HepG2 (cell line): ENCODE measurements at regions not wholly inside any gene's neighbourhood (a gene's known extent, or its start where the extent isn't known, plus 50 kb on each side); places are given as distances from the start of the nearest gene placed in this dataset.

ENCODE experiments used
- ATAC-seq: fragments of 200-7000 bp; cut with Tn5 transposase; 3 replicates; pipeline ENCODE4 v1.9.1; 2020; ENCODE audit warnings: mild to moderate bottlenecking, moderate library complexity
- BruUV-seq: library from RNA; stranded (reverse); fragments of 400-500 nt; replicated peaks from 2 replicates; lab custom pipeline; 2021; lab: Mats Ljungman, UMichigan
- CTCF ChIA-PET: fragments of 300-600 bp; formaldehyde crosslinking; extraction: SDS; loops from one replicate; lab custom pipeline; 2021; ENCODE audit warnings: low total read pairs, inconsistent platforms, low intra/inter-chr PET ratio; lab: Yijun Ruan, JAX
- POLR2A ChIA-PET: fragments of 350-600 bp; sonication (Branson Sonifier 250); formaldehyde crosslinking; loops from one replicate; lab custom pipeline; 2020; ENCODE audit warnings: antibody characterized with exemption, inconsistent platforms; lab: Yijun Ruan, JAX
- DNase-seq: peaks from one replicate; pipeline ENCODE4 v3.0.0-alpha.2; 2015; ENCODE audit warnings: low spot score
- FAIRE-seq: peaks from 3 replicates; lab custom pipeline; 2011; peaks lifted over from hg19 to GRCh38; lab: Jason Lieb, UNC
- H2AFZ ChIP-seq: one replicate; pipeline ENCODE4 v1.6.1; 2011; ENCODE audit warnings: low read length, inconsistent platforms
- H3K27ac ChIP-seq: fragments of 300-600 bp; 3 replicates; pipeline ENCODE4 v1.8.0; 2011; ENCODE audit warnings: mixed run types, mild to moderate bottlenecking, mixed read lengths, low read length, inconsistent platforms; ENCODE audit not compliant: insufficient read depth; ENCODE audit errors: extremely low read length
- H3K27me3 ChIP-seq, 2 experiments: fragments of 200-600 bp in 1 of 2; 2 replicates in 1 of 2; 3 replicates in 1 of 2; pipeline versions ENCODE4 v1.6.0 to v1.8.0; 2011; ENCODE audit warnings: low read length in 2 of 2, mild to moderate bottlenecking in 2 of 2, moderate library complexity in 2 of 2, inconsistent platforms in 1 of 2; ENCODE audit not compliant: insufficient read depth in 2 of 2, control insufficient read depth in 1 of 2
- H3K36me3 ChIP-seq, 2 experiments: fragments of 200-600 bp in 1 of 2; replicated peaks in 1 of 2; 2 replicates in 1 of 2; 3 replicates in 1 of 2; pipeline versions ENCODE4 v1.5.1 to v1.8.0; 2011; ENCODE audit warnings: low read length in 2 of 2, inconsistent platforms in 1 of 2; ENCODE audit not compliant: insufficient read depth in 2 of 2, control insufficient read depth in 1 of 2
- H3K4me1 ChIP-seq: 2 replicates; pipeline ENCODE4 v1.5.1; 2012; ENCODE audit warnings: low read length, inconsistent platforms; ENCODE audit not compliant: insufficient read depth
- H3K4me2 ChIP-seq: 2 replicates; pipeline ENCODE4 v1.6.0; 2011; ENCODE audit warnings: low read depth, low read length, inconsistent platforms
- H3K4me3 ChIP-seq, 3 experiments: fragments of 200-600 bp in 1 of 3; sonication (generic), shearing (Covaris generic) in 1 of 3; replicated peaks in 1 of 3; 2 replicates each; pipeline ENCODE4 v1.5.1; 2011 to 2016; ENCODE audit warnings: low read length in 3 of 3, inconsistent platforms in 2 of 3, low read depth in 2 of 3, mild to moderate bottlenecking in 2 of 3, control low read depth in 1 of 3, mixed read lengths in 1 of 3; ENCODE audit not compliant: insufficient read depth in 1 of 3
- H3K79me2 ChIP-seq: one replicate; pipeline ENCODE4 v1.6.1; 2011; ENCODE audit warnings: low read length, inconsistent platforms; ENCODE audit not compliant: insufficient read depth
- H3K9ac ChIP-seq: 2 replicates; pipeline ENCODE4 v1.6.0; 2011; ENCODE audit warnings: mild to moderate bottlenecking, low read depth, low read length, inconsistent platforms; ENCODE audit not compliant: insufficient read depth
- H3K9me3 ChIP-seq: 2 replicates; pipeline ENCODE4 v1.5.1; 2012; ENCODE audit warnings: mild to moderate bottlenecking, low read length
- H4K20me1 ChIP-seq: 2 replicates; pipeline ENCODE4 v1.6.0; 2011; ENCODE audit warnings: inconsistent platforms, mild to moderate bottlenecking, low read length, moderate library complexity; ENCODE audit not compliant: insufficient read depth
- CREB1 ChIP-seq, 2 experiments: fragments of 450-650 bp in 1 of 2; IDR thresholded peaks; 2 replicates each; pipeline ENCODE4 v1.6.1; 2016 to 2017; ENCODE audit warnings: control low read depth in 1 of 2, mild to moderate bottlenecking in 1 of 2, missing compliant biosample characterization in 1 of 2, missing genetic modification characterization in 1 of 2
- ERF ChIP-seq: IDR thresholded peaks from 2 replicates; pipeline ENCODE4 v1.6.1; 2018; ENCODE audit warnings: missing biosample characterization, missing genetic modification reagents
- GATAD1 ChIP-seq: IDR thresholded peaks from 2 replicates; pipeline ENCODE4 v1.6.1; 2016; ENCODE audit warnings: missing genetic modification reagents, missing compliant biosample characterization
- GPBP1L1 ChIP-seq: sonication (generic); formaldehyde crosslinking; IDR thresholded peaks from 2 replicates; pipeline ENCODE4 v1.5.0; 2020; ENCODE audit warnings: mild to moderate bottlenecking, missing genetic modification reagents
- HNRNPH1 ChIP-seq: fragments of 200-400 bp; formaldehyde crosslinking; optimal IDR thresholded peaks from 2 replicates; pipeline ENCODE3; 2017; ENCODE audit warnings: mild to moderate bottlenecking, low read depth, low read length
- LCORL ChIP-seq, 2 experiments: fragments of 450-650 bp in 1 of 2; sonication (generic) in 1 of 2; formaldehyde crosslinking in 1 of 2; IDR thresholded peaks; 2 replicates each; pipeline versions ENCODE4 v1.5.0 to v1.6.1; 2017 to 2020; ENCODE audit warnings: antibody characterized with exemption in 1 of 2, missing genetic modification reagents in 1 of 2
- NFE2 ChIP-seq: sonication (generic); formaldehyde crosslinking; IDR thresholded peaks from 2 replicates; pipeline ENCODE4 v1.4.0; 2020; ENCODE audit warnings: missing genetic modification reagents
- NFIC ChIP-seq: IDR thresholded peaks from 2 replicates; pipeline ENCODE4 v1.6.1; 2012; ENCODE audit warnings: mild to moderate bottlenecking, low read length, inconsistent platforms
- PITX1 ChIP-seq: sonication (generic); formaldehyde crosslinking; IDR thresholded peaks from 2 replicates; pipeline ENCODE4 v1.5.1; 2020; ENCODE audit warnings: mild to moderate bottlenecking, missing genetic modification reagents
- RAD21 ChIP-seq: fragments of 450-650 bp; formaldehyde crosslinking; IDR thresholded peaks from 2 replicates; pipeline ENCODE4 v1.5.0; 2020; ENCODE audit warnings: mild to moderate bottlenecking
- SETDB1 ChIP-seq: sonication (generic); formaldehyde crosslinking; IDR thresholded peaks from 2 replicates; pipeline ENCODE4 v1.5.1; 2020; ENCODE audit warnings: missing genetic modification reagents, mild to moderate bottlenecking, borderline replicate concordance
- STAG1 ChIP-seq: sonication (generic); formaldehyde crosslinking; IDR thresholded peaks from 2 replicates; pipeline ENCODE4 v1.4.0; 2020; ENCODE audit warnings: missing genetic modification reagents
- THAP7 ChIP-seq: sonication (generic); formaldehyde crosslinking; IDR thresholded peaks from 2 replicates; pipeline ENCODE4 v1.8.1; 2023; ENCODE audit warnings: mild to moderate bottlenecking, missing genetic modification reagents
- XRCC5 ChIP-seq: fragments of 200-400 bp; formaldehyde crosslinking; optimal IDR thresholded peaks from 2 replicates; pipeline ENCODE3; 2017; ENCODE audit warnings: mild to moderate bottlenecking, low read length
- ZBTB3 ChIP-seq: sonication (generic); formaldehyde crosslinking; IDR thresholded peaks from 2 replicates; pipeline ENCODE4 v1.4.0; 2020; ENCODE audit warnings: low read depth, mild to moderate bottlenecking, moderate library complexity, missing genetic modification reagents, borderline replicate concordance
- ZHX1 ChIP-seq: sonication (generic); formaldehyde crosslinking; IDR thresholded peaks from 2 replicates; pipeline ENCODE4 v1.8.1; 2022; ENCODE audit warnings: low read depth, mild to moderate bottlenecking, missing genetic modification reagents
- WGBS: methylation state at CpG from one replicate; pipeline ENCODE4 v1.1.6; 2017; ENCODE audit warnings: low lambda C conversion rate; 5-methylcytosine and 5-hydroxymethylcytosine counted together
- in situ Hi-C: cut with HindIII; loops from 2 replicates; pipeline ENCODE4 v1.10.0; 2017; ENCODE audit warnings: low pct_unique_long_range_greater_than_20kb; ENCODE audit not compliant: extremely low pct_ligation_motif_present
- intact Hi-C: fragments of 100-400 bp; cut with micrococcal nuclease; formaldehyde crosslinking; loops from one replicate; pipeline ENCODE4 v1.10.0; 2022; ENCODE audit not compliant: unreplicated experiment

GRCh38 chr6:90893400-90893799, 306.5 kb upstream of the MAP3K7 start:
- no peaks in the 10 kb centered on the region for H3K4me1 ChIP-seq
- H3K79me2 ChIP-seq, result no peaks in the 10 kb centered on the region
- no TSS peak for BruUV-seq
- peaks cover 0 to 3% of the 10 kb centered on the region in 2 experiments; a peak in 1 of 5 replicates for H3K27me3 ChIP-seq
- H2AFZ ChIP-seq, result no peak overlapping the region
- no peak for ATAC-seq
- H3K4me2 ChIP-seq, result no peak overlapping the region
- no peaks in the 10 kb centered on the region for H3K9me3 ChIP-seq
- FAIRE-seq, result no peak
- 13% methylated on average over 4 of the region's 4 CpGs for WGBS
- no peaks in the 10 kb centered on the region for H4K20me1 ChIP-seq
- DNase-seq, result no peak
- intact Hi-C loops, result no loop called here
- H3K4me3 ChIP-seq, result no peak overlapping the region
- no peak overlapping the region for H3K9ac ChIP-seq
- no peaks in the 10 kb centered on the region for H3K36me3 ChIP-seq
- H3K27ac ChIP-seq, result no peak overlapping the region
- TF ChIP-seq NFE2 (CRISPR knock-in tag) (no peak), HNRNPH1 (no peak), PITX1 (CRISPR knock-in tag) (no peak), SETDB1 (CRISPR knock-in tag) (no peak), GATAD1 (CRISPR knock-in tag) (no peak), RAD21 (CRISPR knock-in tag) (no peak), LCORL (IDR thresholded peaks at IDR 0.05) (no peak), LCORL (CRISPR knock-in tag; IDR thresholded peaks at IDR 0.05) (no peak), NFIC (no peak), ZBTB3 (CRISPR knock-in tag) (no peak), STAG1 (CRISPR knock-in tag) (no peak), CREB1 (IDR thresholded peaks at IDR 0.05) (no peak), CREB1 (CRISPR knock-in tag; IDR thresholded peaks at IDR 0.05) (no peak), ERF (CRISPR knock-in tag) (no peak), XRCC5 (no peak), ZHX1 (CRISPR knock-in tag) (no peak), GPBP1L1 (CRISPR knock-in tag) (no peak), THAP7 (no peak)
- TF ChIP-seq, all 625 proteins: peak for 0
- ChIA-PET CTCF (no interaction called here), POLR2A (no interaction called here)
- in situ Hi-C loops, result no loop called here
